Effector memory CD8-positive, alpha-beta T cell (primary cell): ENCODE measurements at regions not wholly inside any gene's neighbourhood (a gene's known extent, or its start where the extent isn't known, plus 50 kb on each side); places are given as distances from the start of the nearest gene placed in this dataset.

Source experiments
- ATAC-seq: fragments of 150-1000 bp; cut with Tn5 transposase; replicated peaks from 2 replicates; pipeline ENCODE4 v1.10.0; 2021; ENCODE audit warnings: mild to moderate bottlenecking, moderate library complexity
- DNase-seq, 3 experiments: peaks; one replicate each; pipeline ENCODE4 v3.0.0; 2021
- H3K27ac Mint-ChIP-seq, 2 donors: one replicate each; pipeline ENCODE4 v1.8.0; 2022; ENCODE audit warnings: mild to moderate bottlenecking in 2 of 2, mixed read lengths in 2 of 2, moderate library complexity in 2 of 2
- H3K27me3 Mint-ChIP-seq, 2 donors: one replicate each; pipeline ENCODE4 v1.8.0; 2022; ENCODE audit warnings: mixed read lengths in 2 of 2
- H3K36me3 Mint-ChIP-seq: one replicate; pipeline ENCODE4 v1.8.0; 2022; ENCODE audit warnings: mild to moderate bottlenecking, moderate library complexity, mixed read lengths; ENCODE audit not compliant: insufficient read depth
- H3K4me1 Mint-ChIP-seq, 2 donors: one replicate each; pipeline ENCODE4 v1.8.0; 2022; ENCODE audit warnings: low read depth in 2 of 2, mixed read lengths in 2 of 2
- H3K4me3 Mint-ChIP-seq, 2 donors: one replicate each; pipeline ENCODE4 v1.8.0; 2022; ENCODE audit warnings: mild to moderate bottlenecking in 2 of 2, mixed read lengths in 2 of 2, moderate library complexity in 2 of 2
- H3K9me3 Mint-ChIP-seq, 2 donors: one replicate each; pipeline ENCODE4 v1.8.0; 2022; ENCODE audit warnings: mixed read lengths in 2 of 2

GRCh38 chr12:59010118-59010517 is 89.8 kb upstream of the LRIG3 start:
- no peak for DNase-seq
- ATAC-seq = no peak
- H3K36me3 Mint-ChIP-seq = no peaks in the 10 kb centered on the region

GRCh38 chr12:59007620-59008019 is 87.3 kb upstream of the LRIG3 start:
- no peak for ATAC-seq
- peaks cover 11 to 16% of the 10 kb centered on the region in 2 donors for H3K9me3 Mint-ChIP-seq
- no peak overlapping the region for H3K27ac Mint-ChIP-seq

More at GRCh38 chr12:59010118-59010517, 89.8 kb upstream of the LRIG3 start:
- H3K27ac Mint-ChIP-seq = no peak overlapping the region
- H3K9me3 Mint-ChIP-seq = peaks cover 13 to 16% of the 10 kb centered on the region in 2 donors
- no peaks in the 10 kb centered on the region for H3K27me3 Mint-ChIP-seq
- H3K4me1 Mint-ChIP-seq = no peaks in the 10 kb centered on the region
- H3K4me3 Mint-ChIP-seq = no peak overlapping the region

GRCh38 chr12:59005193-59005955 is 85.1 kb upstream of the LRIG3 start:
- Mint-ChIP-seq H3K27ac (no peak overlapping the region), H3K9me3 (peaks cover 10 to 12% of the 10 kb centered on the region in 2 donors), H3K4me1 (no peaks in the 10 kb centered on the region), H3K27me3 (no peaks in the 10 kb centered on the region), H3K4me3 (no peak overlapping the region), H3K36me3 (no peaks in the 10 kb centered on the region)
- ATAC-seq (no peak), DNase-seq (no peak)

More at GRCh38 chr12:59007620-59008019, 87.3 kb upstream of the LRIG3 start:
- Mint-ChIP-seq H3K36me3 (no peaks in the 10 kb centered on the region), H3K4me3 (no peak overlapping the region), H3K4me1 (no peaks in the 10 kb centered on the region), H3K27me3 (no peaks in the 10 kb centered on the region)
- no peak for DNase-seq

GRCh38 chr12:59004456-59004855 is 84.2 kb upstream of the LRIG3 start:
- H3K27ac Mint-ChIP-seq = no peak overlapping the region
- ATAC-seq (no peak), DNase-seq (no peak)
- no peak overlapping the region for H3K4me3 Mint-ChIP-seq
- H3K4me1 Mint-ChIP-seq = no peaks in the 10 kb centered on the region
- H3K9me3 Mint-ChIP-seq = peaks cover 7 to 8% of the 10 kb centered on the region in 2 donors
- H3K27me3 Mint-ChIP-seq = no peaks in the 10 kb centered on the region
- no peaks in the 10 kb centered on the region for H3K36me3 Mint-ChIP-seq

GRCh38 chr12:58995666-58996363 is 75.5 kb upstream of the LRIG3 start:
- Mint-ChIP-seq H3K36me3 (no peaks in the 10 kb centered on the region), H3K27me3 (no peaks in the 10 kb centered on the region), H3K4me3 (no peak overlapping the region), H3K4me1 (no peaks in the 10 kb centered on the region), H3K27ac (no peak overlapping the region), H3K9me3 (peaks cover 7% of the 10 kb centered on the region in 2 donors)
- ATAC-seq = no peak
- DNase-seq = no peak

- Mint-ChIP-seq H3K36me3 (no peaks in the 10 kb centered on the region), H3K27me3 (no peaks in the 10 kb centered on the region), H3K4me1 (no peaks in the 10 kb centered on the region), H3K27ac (no peak overlapping the region), H3K9me3 (peaks cover 11 to 13% of the 10 kb centered on the region in 2 donors), H3K4me3 (no peak overlapping the region)
- ATAC-seq (no peak), DNase-seq (no peak)
Observed at GRCh38 chr12:58988643-58989344, 68.5 kb upstream of the LRIG3 start.

- H3K4me3 Mint-ChIP-seq = no peak overlapping the region
- no peaks in the 10 kb centered on the region for H3K4me1 Mint-ChIP-seq
- DNase-seq (no peak), ATAC-seq (no peak)
- H3K27me3 Mint-ChIP-seq = no peaks in the 10 kb centered on the region
- H3K27ac Mint-ChIP-seq = no peak overlapping the region
- peaks cover 0 to 7% of the 10 kb centered on the region in 2 donors for H3K9me3 Mint-ChIP-seq
- no peaks in the 10 kb centered on the region for H3K36me3 Mint-ChIP-seq
Observed at GRCh38 chr12:58981961-58982360, 61.7 kb upstream of the LRIG3 start.

GRCh38 chr12:58980768-58981167 is 60.5 kb upstream of the LRIG3 start:
- ATAC-seq (no peak), DNase-seq (no peak)
- Mint-ChIP-seq H3K4me3 (no peak overlapping the region), H3K4me1 (no peaks in the 10 kb centered on the region), H3K27me3 (no peaks in the 10 kb centered on the region), H3K9me3 (peaks cover 0 to 7% of the 10 kb centered on the region in 2 donors), H3K36me3 (no peaks in the 10 kb centered on the region), H3K27ac (no peak overlapping the region)

GRCh38 chr12:58978717-58979116 is 58.4 kb upstream of the LRIG3 start:
- H3K27me3 Mint-ChIP-seq = no peaks in the 10 kb centered on the region
- H3K9me3 Mint-ChIP-seq = peaks cover 0 to under 1% of the 10 kb centered on the region in 2 donors
- H3K27ac Mint-ChIP-seq = no peak overlapping the region
- ATAC-seq = no peak
- no peaks in the 10 kb centered on the region for H3K36me3 Mint-ChIP-seq
- H3K4me1 Mint-ChIP-seq = no peaks in the 10 kb centered on the region
- DNase-seq = no peak
- no peak overlapping the region for H3K4me3 Mint-ChIP-seq

- no peak overlapping the region for H3K4me3 Mint-ChIP-seq
- no peak for ATAC-seq
- no peaks in the 10 kb centered on the region for H3K27me3 Mint-ChIP-seq
- no peak for DNase-seq
- no peaks in the 10 kb centered on the region for H3K36me3 Mint-ChIP-seq
- H3K4me1 Mint-ChIP-seq = no peaks in the 10 kb centered on the region
- no peaks in the 10 kb centered on the region for H3K9me3 Mint-ChIP-seq
- H3K27ac Mint-ChIP-seq = no peak overlapping the region
Observed at GRCh38 chr12:58977476-58977875, 57.2 kb upstream of the LRIG3 start.

GRCh38 chr12:58976146-58976545 is 55.8 kb upstream of the LRIG3 start:
- Mint-ChIP-seq H3K4me3 (no peak overlapping the region), H3K27ac (no peak overlapping the region), H3K36me3 (no peaks in the 10 kb centered on the region), H3K4me1 (no peaks in the 10 kb centered on the region), H3K9me3 (no peaks in the 10 kb centered on the region), H3K27me3 (no peaks in the 10 kb centered on the region)
- DNase-seq (no peak), ATAC-seq (no peak)
